ENCODE measurements at regions not wholly inside any gene's neighbourhood (a gene's known extent, or its start where the extent isn't known, plus 50 kb on each side); places are given as distances from the start of the nearest gene placed in this dataset.

DNA sequence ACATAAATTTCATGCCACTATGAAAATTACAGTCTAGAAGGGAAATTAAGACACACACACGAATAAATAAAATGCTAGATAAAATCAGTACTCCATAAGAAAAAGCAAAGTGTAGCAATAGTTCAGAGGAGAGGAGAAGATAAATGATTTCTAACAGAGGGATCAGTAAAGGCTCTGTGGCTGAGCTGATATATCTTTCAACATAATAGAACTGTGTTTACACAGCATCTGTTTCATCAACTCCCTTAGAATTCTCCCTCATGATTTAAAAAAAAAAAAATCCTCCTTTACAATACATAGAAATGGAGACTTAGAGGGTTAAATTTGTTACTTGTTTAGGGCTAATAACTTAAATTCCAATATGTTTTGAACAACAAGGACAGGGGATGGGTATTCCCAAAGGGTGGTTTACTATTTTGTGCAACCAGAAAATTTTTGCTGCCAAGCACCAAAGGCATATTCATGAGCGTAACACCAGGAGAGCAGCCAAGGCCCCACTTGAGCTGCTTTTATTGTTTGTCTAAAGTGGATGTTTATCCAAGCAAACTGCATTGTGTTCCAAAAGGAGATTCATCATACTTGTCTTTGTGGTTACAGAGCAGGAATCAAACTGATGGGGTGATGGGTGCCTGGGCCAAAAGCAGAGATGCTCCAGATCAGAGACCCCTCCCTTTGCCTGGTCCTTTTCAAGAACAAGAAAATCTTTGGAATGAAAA is 162.7 kb downstream of the BMP4 start:
- no peak overlapping the region for H3K9ac ChIP-seq (ENCODE audit: low read length in 3 of 3)
- intact Hi-C loops (cut with DNase I) = no loop called here
- FAIRE-seq (no peak), DNase-seq (peak in 1 of 5 donors; percentile 38)
- H3K4me1 ChIP-seq (ENCODE audit: control insufficient read depth in 2 of 3, insufficient read depth in 2 of 3, low read depth in 1 of 3, low read length in 3 of 3) = peaks cover 0 to 11% (median 0%) of the 10 kb centered on the region in 3 donors
- no peaks in the 10 kb centered on the region for H3K36me3 ChIP-seq (ENCODE audit: control insufficient read depth in 2 of 3, insufficient read depth in 3 of 3, low read length in 3 of 3)
- TF ChIP-seq, protein P1, sequence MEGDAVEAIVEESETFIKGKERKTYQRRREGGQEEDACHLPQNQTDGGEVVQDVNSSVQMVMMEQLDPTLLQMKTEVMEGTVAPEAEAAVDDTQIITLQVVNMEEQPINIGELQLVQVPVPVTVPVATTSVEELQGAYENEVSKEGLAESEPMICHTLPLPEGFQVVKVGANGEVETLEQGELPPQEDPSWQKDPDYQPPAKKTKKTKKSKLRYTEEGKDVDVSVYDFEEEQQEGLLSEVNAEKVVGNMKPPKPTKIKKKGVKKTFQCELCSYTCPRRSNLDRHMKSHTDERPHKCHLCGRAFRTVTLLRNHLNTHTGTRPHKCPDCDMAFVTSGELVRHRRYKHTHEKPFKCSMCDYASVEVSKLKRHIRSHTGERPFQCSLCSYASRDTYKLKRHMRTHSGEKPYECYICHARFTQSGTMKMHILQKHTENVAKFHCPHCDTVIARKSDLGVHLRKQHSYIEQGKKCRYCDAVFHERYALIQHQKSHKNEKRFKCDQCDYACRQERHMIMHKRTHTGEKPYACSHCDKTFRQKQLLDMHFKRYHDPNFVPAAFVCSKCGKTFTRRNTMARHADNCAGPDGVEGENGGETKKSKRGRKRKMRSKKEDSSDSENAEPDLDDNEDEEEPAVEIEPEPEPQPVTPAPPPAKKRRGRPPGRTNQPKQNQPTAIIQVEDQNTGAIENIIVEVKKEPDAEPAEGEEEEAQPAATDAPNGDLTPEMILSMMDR (IDR thresholded peaks at IDR 0.05; ENCODE audit: borderline replicate concordance, extremely low read depth, insufficient read depth) = no peak
- H3K27ac ChIP-seq (ENCODE audit: low read depth in 2 of 2, low read length in 2 of 2) = no peak overlapping the region
- no peak overlapping the region for H3K4me3 ChIP-seq (ENCODE audit: low read length in 3 of 3)
- no peaks in the 10 kb centered on the region for H3K9me3 ChIP-seq (ENCODE audit: control insufficient read depth in 2 of 3, insufficient read depth in 1 of 3, low read length in 3 of 3)
- H3K27me3 ChIP-seq (ENCODE audit: control insufficient read depth, insufficient read depth, low read length) = no peaks in the 10 kb centered on the region

DNA sequence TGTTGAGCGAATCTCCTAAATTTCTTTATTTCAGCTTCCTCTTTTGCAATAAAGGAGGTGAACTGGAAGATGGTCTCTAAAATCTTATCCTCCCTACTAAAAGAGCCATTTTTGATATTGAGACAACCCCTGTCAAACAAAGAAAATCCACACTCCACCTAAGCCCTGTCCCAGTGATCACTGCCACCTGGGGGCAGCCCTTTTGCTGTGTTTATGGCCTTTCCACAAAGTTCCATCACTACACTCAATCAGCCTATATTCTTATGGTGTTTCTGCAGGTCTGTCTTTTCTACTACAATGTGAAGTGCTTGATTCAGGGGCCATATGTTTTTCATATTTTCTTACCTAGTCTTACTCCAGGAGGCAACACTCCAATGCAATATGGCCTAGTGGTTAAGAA is 163.7 kb downstream of the BMP4 start:
- DNase-seq = no peak

DNA sequence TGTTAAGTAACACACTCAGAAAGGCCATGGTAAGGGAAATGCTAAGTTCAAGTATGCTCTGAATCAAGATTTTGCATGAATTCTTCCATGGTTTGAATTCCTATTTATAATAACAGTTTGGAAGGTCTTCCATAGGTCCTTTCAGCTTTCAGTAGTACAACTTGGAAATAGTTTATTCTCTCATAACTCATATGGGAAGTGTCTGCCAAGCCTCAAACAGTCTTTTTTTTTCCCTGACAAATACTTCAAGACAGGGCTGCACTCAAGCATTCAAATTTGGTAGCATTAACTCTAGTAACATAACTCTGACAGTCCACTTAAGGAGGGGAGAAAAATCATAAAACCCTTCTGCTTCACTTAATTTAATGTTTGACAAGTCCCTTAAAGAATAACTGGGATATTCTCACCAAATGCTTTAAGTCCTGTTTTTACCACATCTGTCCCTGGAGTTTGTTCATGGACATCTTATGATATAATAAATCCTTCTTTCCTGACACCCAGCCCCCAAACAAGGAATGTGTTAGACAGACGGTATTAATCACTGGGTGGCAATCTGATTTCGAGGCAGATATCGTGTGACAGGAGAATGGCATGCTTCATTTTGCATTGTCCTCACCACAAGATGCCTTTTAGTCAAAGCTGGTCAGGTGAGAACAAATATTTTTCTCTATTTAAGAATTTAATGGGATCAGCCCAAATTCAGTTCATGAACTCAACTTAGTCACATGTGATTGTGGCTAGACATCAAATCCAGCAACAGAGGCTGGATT is 165.7 kb downstream of the BMP4 start:
- no peak overlapping the region for H3K9ac ChIP-seq (ENCODE audit: low read length in 3 of 3)
- no peaks in the 10 kb centered on the region for H3K27me3 ChIP-seq (ENCODE audit: control insufficient read depth, insufficient read depth, low read length)
- DNase-seq = peak in 2 of 5 donors; percentile 48 to 52
- no peaks in the 10 kb centered on the region for H3K9me3 ChIP-seq (ENCODE audit: control insufficient read depth in 2 of 3, insufficient read depth in 1 of 3, low read length in 3 of 3)
- no peak overlapping the region for H3K4me3 ChIP-seq (ENCODE audit: low read length in 3 of 3)
- H3K36me3 ChIP-seq (ENCODE audit: control insufficient read depth in 2 of 3, insufficient read depth in 3 of 3, low read length in 3 of 3) = no peaks in the 10 kb centered on the region
- intact Hi-C loops (cut with DNase I) = no loop called here
- TF ChIP-seq, protein P1 (IDR thresholded peaks at IDR 0.05; ENCODE audit: borderline replicate concordance, extremely low read depth, insufficient read depth) = no peak
- no peak overlapping the region for H3K27ac ChIP-seq (ENCODE audit: low read depth in 2 of 2, low read length in 2 of 2)
- H3K4me1 ChIP-seq (ENCODE audit: control insufficient read depth in 2 of 3, insufficient read depth in 2 of 3, low read depth in 1 of 3, low read length in 3 of 3) = peaks cover 0 to 11% (median 0%) of the 10 kb centered on the region in 3 donors
- no peak for FAIRE-seq

More for the DNA sequence above, 163.7 kb downstream of the BMP4 start:
- Histone ChIP-seq H3K27me3 (ENCODE audit: control insufficient read depth, insufficient read depth, low read length) (no peaks in the 10 kb centered on the region), H3K9ac (ENCODE audit: low read length in 3 of 3) (no peak overlapping the region), H3K4me3 (ENCODE audit: low read length in 3 of 3) (no peak overlapping the region), H3K27ac (ENCODE audit: low read depth in 2 of 2, low read length in 2 of 2) (no peak overlapping the region), H3K36me3 (ENCODE audit: control insufficient read depth in 2 of 3, insufficient read depth in 3 of 3, low read length in 3 of 3) (no peaks in the 10 kb centered on the region), H3K9me3 (ENCODE audit: control insufficient read depth in 2 of 3, insufficient read depth in 1 of 3, low read length in 3 of 3) (no peaks in the 10 kb centered on the region), H3K4me1 (ENCODE audit: control insufficient read depth in 2 of 3, insufficient read depth in 2 of 3, low read depth in 1 of 3, low read length in 3 of 3) (peaks cover 0 to 11% (median 0%) of the 10 kb centered on the region in 3 donors)
- TF ChIP-seq, protein P1 (IDR thresholded peaks at IDR 0.05; ENCODE audit: borderline replicate concordance, extremely low read depth, insufficient read depth) = no peak
- intact Hi-C loops (cut with DNase I) = no loop called here
- FAIRE-seq = no peak
